G401 (cell line): ENCODE measurements at regions not wholly inside any gene's neighbourhood (a gene's known extent, or its start where the extent isn't known, plus 50 kb on each side); places are given as distances from the start of the nearest gene placed in this dataset.

Source experiments
- DNase-seq: peaks from one replicate; pipeline ENCODE4 v3.0.0-alpha.2; 2015; ENCODE audit warnings: low spot score
- in situ Hi-C: cut with HindIII; loops from 2 replicates; pipeline ENCODE4 v1.10.0; 2016; ENCODE audit warnings: low sequenced_read_pairs, mixed read lengths

DNA sequence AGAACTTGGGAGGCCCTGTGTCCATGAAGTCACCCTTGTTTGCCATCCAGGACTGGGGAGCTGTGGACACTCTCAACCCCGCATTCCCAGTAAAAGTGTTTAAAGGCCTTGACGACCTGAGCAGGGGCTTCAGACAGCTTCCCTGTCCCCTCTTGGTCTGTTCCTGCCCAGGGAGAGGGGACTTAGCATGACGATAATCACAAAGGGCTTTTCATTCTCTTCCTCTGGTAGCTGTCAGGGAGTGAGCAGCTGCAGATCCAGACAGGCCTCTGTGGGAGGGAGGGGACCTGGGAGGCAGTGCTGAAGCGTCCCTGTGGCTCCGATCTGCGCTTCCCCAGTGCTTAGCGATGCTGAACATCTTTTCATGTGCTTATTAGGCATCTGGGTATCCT, 77.8 kb upstream of the HS6ST1 start:
- no peak for DNase-seq
- in situ Hi-C loops = no loop called here

- in situ Hi-C loops = no loop called here
- DNase-seq = no peak
Measured at GRCh38 chr2:128396946-128397345, 78.3 kb upstream of the HS6ST1 start.

DNA sequence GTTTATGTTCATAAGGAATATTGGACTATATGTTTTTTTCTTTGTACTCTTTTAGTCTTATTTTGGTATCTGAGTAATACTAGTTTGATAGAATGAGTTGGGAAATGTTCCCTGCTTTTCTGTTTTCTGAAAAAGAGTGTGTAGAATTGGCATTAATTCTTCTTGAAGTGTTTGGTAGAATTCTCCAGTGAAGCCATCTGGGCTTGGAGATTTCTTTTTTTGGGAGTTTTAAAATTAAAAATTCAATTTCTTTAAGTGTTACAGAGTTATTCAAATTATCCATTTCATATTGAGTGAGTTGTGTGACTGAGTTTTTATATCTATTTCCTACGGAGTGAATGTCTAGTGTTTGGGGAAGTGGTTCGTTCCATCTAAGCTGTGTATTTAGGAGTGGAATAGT, 80.6 kb upstream of the HS6ST1 start:
- in situ Hi-C loops = no loop called here
- DNase-seq = no peak

- no peak for DNase-seq
- in situ Hi-C loops = no loop called here
Measured at GRCh38 chr2:128399690-128400291, 81.1 kb upstream of the HS6ST1 start.

- DNase-seq = no peak
- in situ Hi-C loops = no loop called here
Measured at GRCh38 chr2:128401680-128402079, 83.0 kb upstream of the HS6ST1 start.

DNA sequence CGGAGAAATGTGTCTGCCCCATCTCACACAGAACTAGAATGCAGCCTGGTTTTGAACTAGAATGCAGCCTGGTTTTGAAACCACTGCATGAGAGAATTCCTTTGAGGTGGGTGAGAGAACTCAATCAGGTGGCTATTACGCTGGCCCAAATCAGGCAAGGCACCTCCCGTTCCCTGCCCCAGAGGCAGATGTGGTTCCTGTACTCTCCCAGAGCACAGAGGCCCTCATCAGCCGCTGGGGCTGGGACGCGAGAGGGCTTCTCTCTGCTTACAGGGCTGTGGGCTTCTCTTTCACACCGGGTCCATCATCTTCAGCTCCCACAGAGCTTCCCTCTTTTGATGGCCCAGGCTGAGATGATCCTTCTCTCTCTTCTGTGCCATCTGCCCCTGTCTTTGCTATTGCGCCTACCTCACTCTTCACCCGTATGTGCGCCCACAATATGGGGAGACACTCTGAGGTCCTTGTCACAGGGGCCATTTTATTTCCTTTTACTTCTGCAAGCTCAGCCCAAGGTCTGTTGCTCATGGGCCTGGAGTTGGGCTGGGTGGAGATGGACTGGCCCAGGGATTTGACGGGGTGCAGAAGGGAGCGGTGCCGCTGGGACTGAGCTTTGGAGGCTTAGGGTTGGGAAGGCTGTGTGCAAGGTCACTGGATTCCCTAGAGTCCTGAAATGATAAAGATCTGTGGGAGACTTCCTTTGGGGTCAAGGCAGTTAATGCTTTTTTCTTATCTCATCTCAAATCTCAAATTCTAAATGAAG, 84.4 kb upstream of the HS6ST1 start:
- no peak for DNase-seq
- in situ Hi-C loops = no loop called here

GRCh38 chr2:128403814-128404708, 85.4 kb upstream of the HS6ST1 start:
- in situ Hi-C loops = no loop called here
- no peak for DNase-seq

DNA sequence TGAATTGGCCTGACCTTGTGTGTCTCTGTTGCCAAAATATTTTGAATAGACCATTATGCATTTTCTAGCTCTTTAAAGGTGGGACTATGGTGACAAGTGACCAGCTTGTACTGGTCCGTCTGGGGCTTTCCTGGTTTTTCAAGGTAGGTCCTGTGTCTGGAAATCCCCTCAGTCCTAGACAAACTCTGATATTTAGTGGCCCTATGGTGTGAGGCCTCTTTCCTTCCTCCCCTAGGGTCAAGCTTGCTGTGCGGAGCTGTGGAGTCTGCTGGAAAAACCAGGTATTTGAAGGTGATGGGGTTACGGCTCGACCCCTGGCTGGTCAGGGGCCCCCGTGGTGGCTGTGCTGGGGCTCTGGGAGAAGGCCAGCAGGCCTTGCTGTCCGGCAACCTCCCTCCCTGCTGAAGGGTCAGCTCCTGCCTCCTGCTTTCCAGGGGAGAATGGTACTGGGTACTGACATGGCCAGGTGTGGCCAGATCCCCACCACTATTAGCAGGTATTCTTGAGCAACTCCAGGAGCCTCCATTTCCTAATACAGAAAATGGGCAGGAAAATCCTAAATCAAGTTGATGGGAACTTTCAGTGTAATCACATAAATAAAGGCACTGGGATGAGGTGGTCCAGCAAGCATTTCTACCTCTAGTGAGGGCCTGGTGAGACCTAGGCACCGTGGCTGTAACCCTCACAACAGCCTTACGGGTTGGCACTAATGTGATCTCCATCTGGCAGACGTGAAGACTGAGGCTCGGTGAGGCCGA, 86.2 kb upstream of the HS6ST1 start:
- DNase-seq = no peak
- in situ Hi-C loops = no loop called here

DNA sequence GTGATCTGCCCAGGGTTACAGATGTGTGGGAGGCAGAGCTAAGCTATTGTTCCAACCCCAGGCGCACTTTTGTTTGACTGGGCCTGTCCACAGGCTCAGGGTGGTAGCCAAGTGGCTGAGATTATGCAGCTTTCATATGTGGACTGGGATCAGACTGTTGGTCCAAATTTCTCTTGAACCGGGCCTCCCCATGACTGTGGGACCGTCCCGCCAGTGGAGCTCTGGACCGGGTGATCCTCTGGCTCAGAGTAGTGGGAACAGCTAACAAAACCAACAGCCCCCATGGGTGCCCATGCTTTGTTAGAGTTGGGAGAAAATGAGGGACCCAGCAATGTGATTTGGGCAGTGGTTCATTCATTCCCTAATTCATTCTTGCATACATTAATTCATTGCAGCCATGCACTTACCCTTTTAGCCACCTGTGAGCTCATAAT, 86.8 kb upstream of the HS6ST1 start:
- DNase-seq = no peak
- in situ Hi-C loops = no loop called here

- DNase-seq = no peak
- in situ Hi-C loops = no loop called here
Measured at GRCh38 chr2:128405981-128406613, 87.4 kb upstream of the HS6ST1 start.

- in situ Hi-C loops = no loop called here
- DNase-seq = no peak
Measured at GRCh38 chr2:128406736-128407554, 88.3 kb upstream of the HS6ST1 start.

DNA sequence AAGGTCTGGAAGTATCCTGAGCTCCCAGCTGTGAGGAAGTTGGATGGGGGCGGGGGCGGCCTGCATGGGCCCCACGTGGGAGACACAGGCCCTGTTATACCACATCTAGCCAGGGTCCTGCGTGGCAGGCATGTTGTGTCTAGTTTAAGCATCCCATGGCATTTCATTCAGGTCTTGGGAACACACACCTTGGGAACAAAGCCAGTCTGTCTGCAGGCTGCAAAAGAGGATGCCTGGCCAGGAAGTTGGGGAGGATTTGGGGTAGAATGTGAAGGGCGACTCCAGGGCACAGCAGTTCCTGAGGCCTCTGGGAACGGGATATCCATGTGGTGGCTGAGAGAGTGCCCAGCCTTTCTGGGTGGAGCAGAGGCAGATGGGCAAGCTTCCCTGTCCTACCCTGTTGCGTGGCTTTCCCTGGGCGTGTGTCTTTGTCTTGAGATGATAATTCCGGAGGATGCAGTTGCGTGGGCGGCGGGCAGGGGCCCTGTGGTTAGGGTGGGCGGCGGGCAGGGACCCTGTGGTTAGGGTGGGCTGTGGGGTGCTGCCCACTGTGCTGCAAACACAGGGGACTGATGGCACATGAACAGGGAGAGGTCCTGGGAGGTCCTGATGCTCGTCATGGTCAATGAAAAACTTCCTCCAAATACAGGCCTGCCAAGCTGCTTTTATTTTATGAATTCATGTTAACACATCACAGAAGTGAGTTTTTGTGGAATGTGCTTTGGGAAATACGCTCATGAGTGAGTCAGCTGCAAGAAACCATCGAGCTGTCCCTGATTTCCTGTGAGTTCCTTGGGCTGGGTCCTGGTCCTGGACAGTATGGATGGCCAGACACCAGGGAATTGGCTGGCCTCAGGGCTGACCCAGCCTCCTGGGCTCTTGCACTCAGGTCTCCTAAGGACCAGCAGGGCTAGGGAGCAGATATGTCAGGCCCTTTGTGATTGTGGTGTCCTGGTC, 90.0 kb upstream of the HS6ST1 start:
- in situ Hi-C loops = no loop called here
- no peak for DNase-seq

DNA sequence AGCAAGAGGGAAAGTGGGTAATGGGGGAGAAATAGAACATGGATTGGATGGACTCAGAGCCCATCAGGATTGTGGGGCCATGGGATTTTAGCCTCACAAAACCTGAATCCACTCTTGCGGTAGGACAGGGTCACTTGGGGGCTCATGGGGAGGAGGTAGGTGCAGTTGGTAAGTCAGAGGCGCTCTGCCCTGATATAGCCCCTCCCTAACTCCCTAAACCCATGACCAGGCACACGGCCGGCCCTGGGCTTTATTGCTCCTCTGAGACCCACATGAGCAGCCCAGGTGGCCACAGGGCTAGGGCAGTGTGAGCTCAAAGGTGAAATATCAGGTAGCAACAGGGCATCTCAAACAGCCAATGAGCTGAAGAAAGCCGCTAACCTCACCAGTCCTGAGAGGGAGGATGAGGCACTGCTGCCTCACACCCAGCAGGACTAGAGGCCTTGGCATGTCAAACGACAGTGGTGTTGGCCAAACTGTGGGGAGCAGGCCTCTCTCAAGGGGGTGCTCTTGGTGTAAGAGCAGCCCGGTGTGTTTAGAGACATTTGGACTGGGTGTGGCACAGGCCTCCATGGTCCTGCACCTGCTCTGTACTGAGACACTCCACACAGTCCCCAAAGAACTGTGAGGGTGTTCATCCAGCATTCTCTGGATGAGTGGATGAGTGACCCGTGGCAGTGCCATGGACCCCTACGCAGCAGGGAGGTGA, 90.8 kb upstream of the HS6ST1 start:
- in situ Hi-C loops = no loop called here
- no peak for DNase-seq

- in situ Hi-C loops = no loop called here
- DNase-seq = no peak
Measured at GRCh38 chr2:128410035-128410757, 91.5 kb upstream of the HS6ST1 start.

GRCh38 chr2:128410758-128411215, 92.1 kb upstream of the HS6ST1 start:
- no peak for DNase-seq
- in situ Hi-C loops = no loop called here

DNA sequence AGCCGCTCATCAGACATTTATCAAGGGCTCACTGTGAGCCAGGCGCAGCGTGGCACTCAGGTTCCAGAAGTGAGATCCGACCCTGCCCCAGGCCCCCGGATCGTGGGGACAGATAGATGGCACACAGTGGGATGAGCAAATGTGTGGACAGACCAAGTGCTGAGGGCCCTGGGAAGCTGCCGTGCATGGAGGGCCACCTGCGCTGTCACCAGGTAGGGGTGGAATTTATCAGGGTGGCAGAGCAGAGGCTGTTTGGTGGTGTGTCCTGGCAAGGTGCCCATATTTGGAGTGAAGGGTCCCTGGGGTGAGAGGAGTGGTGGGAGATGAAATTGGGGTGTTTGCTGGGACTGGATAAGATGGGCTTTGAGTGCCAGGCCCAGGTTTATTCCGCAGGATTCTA, 92.8 kb upstream of the HS6ST1 start:
- DNase-seq = no peak
- in situ Hi-C loops = no loop called here
